IMR-90 (cell line): ENCODE measurements at regions not wholly inside any gene's neighbourhood (a gene's known extent, or its start where the extent isn't known, plus 50 kb on each side); places are given as distances from the start of the nearest gene placed in this dataset.
"Not testable (repeated sequence)": the region's sequence is repeated elsewhere in the genome, so short reads cannot be mapped to it uniquely, and the experiment has no call there.

Source experiments
- MXI1 ChIP-seq: IDR thresholded peaks from 2 replicates; pipeline ENCODE4 v1.6.1; 2012; ENCODE audit warnings: low read depth, mild to moderate bottlenecking, low read length, moderate library complexity, borderline replicate concordance
- POLR2A ChIP-seq: IDR thresholded peaks from 2 replicates; pipeline ENCODE4 v1.6.1; 2012; ENCODE audit warnings: mild to moderate bottlenecking, low read depth, low read length
- RCOR1 ChIP-seq: IDR thresholded peaks from 2 replicates; pipeline ENCODE4 v1.6.1; 2012; ENCODE audit warnings: mild to moderate bottlenecking, low read length, improper control_type of control experiment; ENCODE audit not compliant: insufficient replicate concordance
- USF2 ChIP-seq: fragments of 150-350 bp; IDR thresholded peaks from 2 replicates; pipeline ENCODE4 v1.6.1; 2017; ENCODE audit warnings: mild to moderate bottlenecking, antibody characterized with exemption, low read length, low read depth
- TF ChIP-seq, protein P1 (sequence below): conservative IDR thresholded peaks from 2 replicates; pipeline ENCODE4 v1.5.1; 2012; ENCODE audit warnings: mild to moderate bottlenecking, low read depth, low read length, improper control_type of control experiment
- TF ChIP-seq, protein P2 (sequence below): fragments of 150-350 bp; IDR thresholded peaks from 2 replicates; pipeline ENCODE4 v1.6.1; 2016; ENCODE audit warnings: low read depth, mild to moderate bottlenecking, low read length, moderate library complexity, borderline replicate concordance

DNA sequence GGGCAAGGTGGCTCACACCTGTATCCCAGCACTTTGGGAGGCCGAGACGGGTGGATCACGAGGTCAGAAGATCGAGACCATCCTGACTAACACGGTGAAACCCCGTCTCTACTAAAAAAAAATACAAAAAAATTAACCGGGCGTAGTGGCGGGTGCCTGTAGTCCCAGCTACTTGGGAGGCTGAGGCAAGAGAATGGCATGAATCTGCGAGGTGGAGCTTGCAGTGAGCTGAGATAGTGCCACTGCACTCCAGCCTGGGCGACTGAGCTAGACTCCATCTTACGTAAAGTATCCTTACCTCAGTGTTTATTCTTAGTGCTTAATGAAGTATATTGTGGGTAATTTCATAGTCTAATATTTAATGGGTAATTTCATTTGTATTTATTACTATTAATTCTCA lies 1203.6 kb downstream of the DSC3 start:
- TF ChIP-seq, protein P1, sequence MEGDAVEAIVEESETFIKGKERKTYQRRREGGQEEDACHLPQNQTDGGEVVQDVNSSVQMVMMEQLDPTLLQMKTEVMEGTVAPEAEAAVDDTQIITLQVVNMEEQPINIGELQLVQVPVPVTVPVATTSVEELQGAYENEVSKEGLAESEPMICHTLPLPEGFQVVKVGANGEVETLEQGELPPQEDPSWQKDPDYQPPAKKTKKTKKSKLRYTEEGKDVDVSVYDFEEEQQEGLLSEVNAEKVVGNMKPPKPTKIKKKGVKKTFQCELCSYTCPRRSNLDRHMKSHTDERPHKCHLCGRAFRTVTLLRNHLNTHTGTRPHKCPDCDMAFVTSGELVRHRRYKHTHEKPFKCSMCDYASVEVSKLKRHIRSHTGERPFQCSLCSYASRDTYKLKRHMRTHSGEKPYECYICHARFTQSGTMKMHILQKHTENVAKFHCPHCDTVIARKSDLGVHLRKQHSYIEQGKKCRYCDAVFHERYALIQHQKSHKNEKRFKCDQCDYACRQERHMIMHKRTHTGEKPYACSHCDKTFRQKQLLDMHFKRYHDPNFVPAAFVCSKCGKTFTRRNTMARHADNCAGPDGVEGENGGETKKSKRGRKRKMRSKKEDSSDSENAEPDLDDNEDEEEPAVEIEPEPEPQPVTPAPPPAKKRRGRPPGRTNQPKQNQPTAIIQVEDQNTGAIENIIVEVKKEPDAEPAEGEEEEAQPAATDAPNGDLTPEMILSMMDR = not testable (repeated sequence)
- TF ChIP-seq, protein P2, sequence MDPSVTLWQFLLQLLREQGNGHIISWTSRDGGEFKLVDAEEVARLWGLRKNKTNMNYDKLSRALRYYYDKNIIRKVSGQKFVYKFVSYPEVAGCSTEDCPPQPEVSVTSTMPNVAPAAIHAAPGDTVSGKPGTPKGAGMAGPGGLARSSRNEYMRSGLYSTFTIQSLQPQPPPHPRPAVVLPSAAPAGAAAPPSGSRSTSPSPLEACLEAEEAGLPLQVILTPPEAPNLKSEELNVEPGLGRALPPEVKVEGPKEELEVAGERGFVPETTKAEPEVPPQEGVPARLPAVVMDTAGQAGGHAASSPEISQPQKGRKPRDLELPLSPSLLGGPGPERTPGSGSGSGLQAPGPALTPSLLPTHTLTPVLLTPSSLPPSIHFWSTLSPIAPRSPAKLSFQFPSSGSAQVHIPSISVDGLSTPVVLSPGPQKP = not testable (repeated sequence)
- not testable (repeated sequence) for TF ChIP-seq POLR2A, USF2, RCOR1, MXI1
